C4-2B (cell line): ENCODE measurements at regions not wholly inside any gene's neighbourhood (a gene's known extent, or its start where the extent isn't known, plus 50 kb on each side); places are given as distances from the start of the nearest gene placed in this dataset.
"Not testable (repeated sequence)": the region's sequence is repeated elsewhere in the genome, so short reads cannot be mapped to it uniquely, and the experiment has no call there.

Source experiments
- CTCF ChIP-seq: fragments of 450-650 bp; conservative IDR thresholded peaks from 2 replicates; pipeline ENCODE4 v1.5.1; 2017; ENCODE audit warnings: mild to moderate bottlenecking
- ZFX ChIP-seq: fragments of 450-650 bp; IDR thresholded peaks from 2 replicates; pipeline ENCODE4 v1.6.1; 2017

- not testable (repeated sequence) for TF ChIP-seq CTCF, ZFX
Observed at GRCh38 chr10:90250784-90251183, 549.4 kb downstream of the KIF20B start.
